OCI-M1 (cell line): ENCODE measurements at regions not wholly inside any gene's neighbourhood (a gene's known extent, or its start where the extent isn't known, plus 50 kb on each side); places are given as distances from the start of the nearest gene placed in this dataset.
A peak's percentile ranks its signal among the peaks of the same experiment; 100 is the strongest.
"Not testable (repeated sequence)": the region's sequence is repeated elsewhere in the genome, so short reads cannot be mapped to it uniquely, and the experiment has no call there.

Experiments used
- DNase-seq: peaks from one replicate; lab custom pipeline; 2025; lab: John Stamatoyannopoulos, UW

- DNase-seq = not testable (repeated sequence)
Observed at GRCh38 chr18:12179029-12179428, 75.1 kb upstream of the CIDEA start.

GRCh38 chr18:12179697-12180577 is 74.2 kb upstream of the CIDEA start:
- DNase-seq = not testable (repeated sequence)

DNA sequence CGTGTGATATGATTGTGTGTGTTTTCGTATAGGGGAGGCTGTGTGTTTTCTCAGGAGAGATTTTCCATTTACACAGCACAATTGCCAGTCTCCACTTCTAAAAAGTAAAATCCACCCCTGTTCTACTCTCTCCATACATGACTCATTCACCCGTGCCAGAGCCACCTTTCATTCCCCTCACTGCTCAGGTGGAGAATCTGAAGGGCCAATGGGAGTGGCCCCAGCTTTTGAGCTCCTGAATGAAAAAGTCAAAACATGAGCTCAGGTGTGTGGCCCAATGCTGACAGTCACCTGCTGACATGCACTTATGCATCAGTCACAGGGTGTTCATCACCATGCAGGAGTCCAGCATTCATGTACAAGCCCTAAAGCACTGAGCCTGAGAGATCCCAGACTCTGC is 55.4 kb upstream of the CIDEA start:
- DNase-seq = not testable (repeated sequence)

DNA sequence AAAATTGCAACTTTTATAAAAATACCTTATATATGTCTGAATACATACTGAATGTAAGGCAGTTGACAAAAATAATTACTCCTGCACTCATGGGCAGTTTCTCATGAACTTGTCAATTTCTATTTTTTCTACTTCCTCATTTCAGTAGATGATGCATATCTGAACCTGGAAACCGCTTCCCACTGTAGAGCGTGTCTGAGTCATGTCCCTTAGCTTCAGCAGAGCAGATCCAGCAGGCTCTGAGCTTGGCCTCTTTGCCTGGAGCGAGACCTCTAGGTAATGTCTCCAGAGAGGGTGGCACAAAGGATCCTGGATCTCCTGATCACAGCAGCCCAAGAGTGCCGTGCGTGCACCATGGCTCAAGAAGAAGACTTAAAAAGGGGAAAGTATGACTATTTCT is 54.0 kb upstream of the CIDEA start:
- peak; percentile 87 for DNase-seq
